ENCODE measurements at regions not wholly inside any gene's neighbourhood (a gene's known extent, or its start where the extent isn't known, plus 50 kb on each side); places are given as distances from the start of the nearest gene placed in this dataset.
"Not testable (repeated sequence)": the region's sequence is repeated elsewhere in the genome, so short reads cannot be mapped to it uniquely, and the experiment has no call there.

DNA sequence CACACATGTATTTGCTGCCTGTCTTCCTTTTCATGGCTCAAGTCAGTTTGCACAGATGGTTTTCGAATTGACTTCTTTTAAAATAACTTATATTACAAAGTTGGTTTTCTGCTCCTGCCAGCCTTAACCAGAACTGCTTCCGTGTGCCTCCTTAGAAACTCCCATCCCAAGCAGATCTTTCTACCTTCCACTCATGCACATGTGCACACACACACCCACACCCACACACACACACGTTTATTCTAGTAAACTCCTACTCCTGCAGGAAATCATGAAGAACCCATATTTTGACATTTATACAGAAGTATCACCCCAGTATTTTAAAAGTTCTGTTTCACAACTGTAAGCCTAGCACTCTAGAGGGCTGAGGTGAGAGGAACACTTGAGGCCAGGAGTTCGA, 329.5 kb upstream of the SOX9 start:
- no peak overlapping the region for H3K4me3 ChIP-seq (ENCODE audit: low read depth, low read length)
- DNase-seq (ENCODE audit: low read depth): no peak

DNA sequence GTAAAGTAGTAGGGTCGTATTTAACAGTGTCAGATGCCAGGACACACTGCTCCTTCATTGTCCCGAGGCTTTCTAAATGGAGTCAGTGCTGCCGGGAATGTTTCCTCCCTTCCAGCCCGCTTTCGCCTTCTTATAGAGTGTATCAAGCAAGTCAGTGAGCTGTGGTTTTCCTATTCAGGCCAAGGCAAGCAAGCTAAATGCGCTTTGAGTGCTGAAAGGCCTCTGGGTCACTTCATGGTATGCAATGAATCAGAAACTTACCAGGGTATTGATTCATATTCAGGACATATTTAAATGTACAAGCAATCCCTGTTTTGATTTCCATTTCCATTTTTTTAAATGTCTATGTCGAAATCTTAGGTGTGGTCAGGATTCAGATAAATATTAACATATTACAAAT, 327.9 kb upstream of the SOX9 start:
- peak; percentile 88 for DNase-seq (ENCODE audit: low read depth)
- no peak overlapping the region for H3K4me3 ChIP-seq (ENCODE audit: low read depth, low read length)

GRCh38 chr17:71793518-71793917, 327.3 kb upstream of the SOX9 start:
- no peak overlapping the region for H3K4me3 ChIP-seq (ENCODE audit: low read depth, low read length)
- DNase-seq (ENCODE audit: low read depth): no peak

DNA sequence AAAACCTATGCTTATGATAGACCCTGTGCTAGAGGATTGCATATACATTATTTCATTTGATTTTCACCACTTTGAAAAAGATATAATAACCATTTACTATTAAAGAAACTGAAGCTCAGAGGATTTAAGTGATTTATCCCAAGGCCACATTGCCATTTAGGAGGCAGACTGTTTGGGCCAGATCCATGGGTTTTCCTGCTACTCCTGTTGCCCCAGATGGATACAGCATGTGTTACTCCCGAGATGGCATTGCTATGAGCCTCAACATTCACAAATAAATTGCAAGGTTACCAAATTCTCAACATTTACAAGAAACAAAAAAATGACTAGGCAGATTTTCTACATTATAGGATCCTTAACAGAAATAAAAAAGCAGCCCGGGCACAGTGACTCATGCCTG, 322.1 kb upstream of the SOX9 start:
- no peak for DNase-seq (ENCODE audit: low read depth)
- H3K4me3 ChIP-seq (ENCODE audit: low read depth, low read length): no peak overlapping the region

- no peak overlapping the region for H3K4me3 ChIP-seq (ENCODE audit: low read depth, low read length)
- no peak for DNase-seq (ENCODE audit: low read depth)
These were observed 321.2 kb upstream of the SOX9 start for GRCh38 chr17:71799657-71800056.

GRCh38 chr17:71801301-71801700, 319.5 kb upstream of the SOX9 start:
- H3K4me3 ChIP-seq (ENCODE audit: low read depth, low read length): no peak overlapping the region

GRCh38 chr17:71802663-71803062, 318.2 kb upstream of the SOX9 start:
- no peak for DNase-seq (ENCODE audit: low read depth)
- H3K4me3 ChIP-seq (ENCODE audit: low read depth, low read length): no peak overlapping the region

More at GRCh38 chr17:71801301-71801700, 319.5 kb upstream of the SOX9 start:
- DNase-seq (ENCODE audit: low read depth): peak; percentile 39

- no peak overlapping the region for H3K4me3 ChIP-seq (ENCODE audit: low read depth, low read length)
- no peak for DNase-seq (ENCODE audit: low read depth)
These were observed 317.1 kb upstream of the SOX9 start for GRCh38 chr17:71803656-71804284.

DNA sequence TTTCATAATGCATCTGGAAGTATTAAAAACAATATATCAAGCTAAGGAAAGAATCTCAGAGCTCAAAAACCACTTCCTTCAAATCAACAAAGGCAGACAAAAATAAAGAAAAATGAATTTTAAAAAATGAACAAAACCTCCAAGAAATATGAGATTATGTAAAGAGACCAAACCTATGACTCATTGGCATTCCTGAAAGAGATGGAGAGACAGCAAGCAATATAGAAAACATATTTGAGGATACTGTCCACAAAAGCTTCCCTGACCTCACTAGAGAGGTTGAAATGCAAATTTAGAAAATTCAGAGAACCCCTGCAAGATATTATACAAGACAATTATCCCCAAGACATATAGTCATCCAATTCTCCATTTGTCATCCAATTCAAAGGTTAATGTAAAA, 311.3 kb upstream of the SOX9 start:
- DNase-seq (ENCODE audit: low read depth): no peak
- no peak overlapping the region for H3K4me3 ChIP-seq (ENCODE audit: low read depth, low read length)

DNA sequence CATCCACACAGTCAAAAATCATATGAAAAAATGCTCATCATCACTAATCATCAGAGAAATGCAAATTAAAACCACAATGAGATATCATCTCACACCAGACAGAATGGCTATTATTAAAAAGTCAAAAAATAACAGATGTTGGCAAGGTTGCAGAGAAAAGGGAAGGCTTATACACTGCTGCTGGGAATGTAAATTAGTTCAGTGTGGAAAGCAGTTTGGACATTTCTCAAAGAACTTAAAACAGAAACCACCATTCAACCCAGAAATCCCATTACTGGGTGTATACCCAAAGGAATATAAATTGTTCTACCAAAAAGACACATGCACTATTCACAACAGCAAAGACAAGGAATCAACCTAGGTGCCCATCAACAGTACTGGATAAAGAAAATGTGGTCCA, 307.0 kb upstream of the SOX9 start:
- not testable (repeated sequence) for DNase-seq (ENCODE audit: low read depth); H3K4me3 ChIP-seq (ENCODE audit: low read depth, low read length)

GRCh38 chr17:71821511-71821910, 299.3 kb upstream of the SOX9 start:
- H3K4me3 ChIP-seq (ENCODE audit: low read depth, low read length): no peak overlapping the region
- DNase-seq (ENCODE audit: low read depth): no peak

DNA sequence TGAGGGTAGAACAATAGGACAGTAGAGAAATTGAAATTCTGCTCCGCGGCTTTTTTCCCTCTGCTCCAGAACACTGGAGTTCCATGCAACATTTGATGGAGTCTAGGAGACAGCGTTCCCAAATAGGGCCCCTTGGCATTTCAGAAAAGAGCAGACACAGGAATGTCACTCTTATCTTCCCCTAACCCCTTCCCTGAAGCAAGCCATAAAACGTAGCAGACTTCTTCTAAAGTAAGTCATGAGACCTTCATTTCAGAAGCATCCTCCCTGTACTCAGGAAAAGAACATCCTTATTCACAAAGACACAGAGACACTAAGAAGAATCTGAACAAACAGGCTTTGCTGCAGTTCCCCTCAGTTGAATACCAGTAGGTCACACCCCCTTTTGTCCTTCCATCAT, 296.1 kb upstream of the SOX9 start:
- DNase-seq (ENCODE audit: low read depth): no peak

DNA sequence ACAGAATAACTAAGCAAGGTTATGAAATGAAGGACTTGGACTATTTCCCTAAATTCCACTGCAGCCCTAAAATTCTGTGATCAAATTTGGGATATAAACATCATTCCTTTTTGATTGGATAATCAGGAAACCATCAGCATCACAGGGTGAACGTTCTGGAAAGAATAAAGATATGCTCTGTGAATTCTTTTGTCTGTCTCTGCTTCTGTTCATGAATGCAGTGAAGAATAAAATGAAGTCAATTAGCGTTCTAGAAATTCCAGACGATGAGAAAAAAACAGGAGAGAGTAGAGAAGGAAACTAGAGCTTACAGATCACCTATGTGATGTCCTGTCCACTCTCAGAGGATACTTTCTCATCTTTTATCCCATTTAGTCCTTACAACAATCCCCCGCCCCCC, 295.1 kb upstream of the SOX9 start:
- no peak for DNase-seq (ENCODE audit: low read depth)
- no peak overlapping the region for H3K4me3 ChIP-seq (ENCODE audit: low read depth, low read length)

More for the DNA sequence above, 296.1 kb upstream of the SOX9 start:
- no peak overlapping the region for H3K4me3 ChIP-seq (ENCODE audit: low read depth, low read length)

- DNase-seq (ENCODE audit: low read depth): no peak
- no peak overlapping the region for H3K4me3 ChIP-seq (ENCODE audit: low read depth, low read length)
These were observed 292.6 kb upstream of the SOX9 start for GRCh38 chr17:71828182-71828596.

- DNase-seq (ENCODE audit: low read depth): no peak
These were observed 290.0 kb upstream of the SOX9 start for GRCh38 chr17:71830866-71831265.

GRCh38 chr17:71842986-71843385, 277.8 kb upstream of the SOX9 start:
- H3K4me3 ChIP-seq (ENCODE audit: low read depth, low read length): no peak overlapping the region
- DNase-seq (ENCODE audit: low read depth): no peak

More at GRCh38 chr17:71830866-71831265, 290.0 kb upstream of the SOX9 start:
- H3K4me3 ChIP-seq (ENCODE audit: low read depth, low read length): no peak overlapping the region

DNA sequence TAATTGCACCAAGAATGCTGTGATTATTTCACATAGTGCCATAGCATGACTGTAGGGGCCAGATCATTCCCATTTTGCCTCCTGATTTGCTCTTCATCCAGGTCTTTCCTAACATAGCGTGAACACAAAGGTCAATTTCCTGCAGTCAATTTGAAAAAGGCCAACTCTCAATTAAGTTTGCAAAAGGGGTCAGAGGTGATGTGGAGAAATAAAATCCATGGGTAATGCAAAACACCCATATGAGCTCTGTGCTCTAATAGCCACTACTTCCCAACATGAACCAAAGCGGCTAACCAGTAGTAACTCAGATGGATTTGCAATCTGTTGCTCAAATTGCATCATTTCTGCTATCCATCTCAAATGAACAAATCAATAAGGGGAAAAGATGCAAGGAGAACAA, 275.5 kb upstream of the SOX9 start:
- DNase-seq (ENCODE audit: low read depth): no peak
- H3K4me3 ChIP-seq (ENCODE audit: low read depth, low read length): no peak overlapping the region

DNA sequence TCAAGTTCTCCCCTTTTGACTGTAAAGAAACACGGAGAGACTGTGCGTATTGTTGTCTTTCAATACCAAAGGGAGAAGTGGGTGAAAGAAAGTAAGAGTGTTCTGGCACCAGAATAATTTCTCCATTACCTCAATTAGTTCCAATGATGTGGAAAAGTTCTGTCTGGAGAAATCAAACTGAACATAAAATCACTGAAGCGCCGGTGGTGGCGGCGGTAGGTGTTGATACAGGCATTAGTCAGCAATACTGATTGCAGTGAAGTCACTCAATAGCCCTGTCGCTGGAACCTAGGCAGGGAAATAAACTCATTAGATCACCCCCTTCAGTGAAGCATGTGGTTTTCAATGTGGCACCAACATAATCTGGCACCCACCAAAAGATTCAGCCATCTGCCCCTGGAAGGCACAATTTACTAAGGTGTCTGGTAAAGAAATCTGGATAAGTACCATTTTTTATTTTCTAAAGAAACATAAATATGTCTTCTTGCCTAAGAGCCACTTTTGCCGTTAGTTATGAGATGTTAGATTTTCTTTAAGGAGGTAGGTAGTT, 274.2 kb upstream of the SOX9 start:
- DNase-seq (ENCODE audit: low read depth): no peak
- H3K4me3 ChIP-seq (ENCODE audit: low read depth, low read length): no peak overlapping the region

DNA sequence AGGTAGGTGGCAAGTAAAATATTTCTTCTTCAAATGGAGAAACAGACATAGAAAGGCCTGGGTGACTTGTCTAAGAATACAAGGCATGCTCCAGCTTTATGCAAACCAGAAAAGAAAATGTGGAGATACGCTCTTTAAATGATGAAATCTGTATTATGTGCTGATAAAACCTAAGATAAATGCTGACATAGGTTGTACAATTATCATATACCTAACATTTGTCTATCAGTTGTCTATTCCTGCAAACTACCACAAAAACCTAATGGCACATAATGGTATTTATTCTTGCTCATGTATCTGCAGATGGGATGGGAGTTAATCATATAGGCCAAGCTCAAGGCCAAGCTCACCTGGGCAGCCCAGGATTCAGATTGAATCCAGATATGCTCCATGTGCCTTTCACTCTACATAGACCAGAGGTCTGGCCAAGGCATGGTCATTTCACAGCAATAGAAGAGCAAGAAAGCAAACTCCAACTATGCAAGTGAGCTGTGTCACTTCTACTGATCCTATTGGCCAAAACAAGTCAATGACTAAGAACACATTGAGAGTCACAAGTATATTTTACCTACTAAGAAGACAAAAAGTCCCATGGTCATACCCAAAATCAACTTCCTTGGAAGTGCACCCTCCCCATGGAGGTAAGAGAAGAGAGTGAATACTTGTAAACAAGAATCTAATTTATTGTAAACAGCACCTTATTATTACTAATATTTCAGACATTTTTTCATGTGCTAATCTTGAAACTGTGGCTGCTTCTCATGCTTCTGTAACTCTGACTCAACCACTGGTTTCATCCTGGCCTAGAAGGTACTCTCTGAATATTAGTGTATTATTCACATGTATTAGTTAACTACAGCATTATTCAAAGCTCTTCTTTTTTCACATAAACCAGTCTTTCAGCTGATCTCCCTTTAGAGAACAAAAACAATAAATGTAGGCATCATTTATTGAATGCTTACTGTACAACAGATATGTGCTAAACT, 270.7 kb upstream of the SOX9 start:
- DNase-seq (ENCODE audit: low read depth): no peak
- no peak overlapping the region for H3K4me3 ChIP-seq (ENCODE audit: low read depth, low read length)

- H3K4me3 ChIP-seq (ENCODE audit: low read depth, low read length): no peak overlapping the region
- no peak for DNase-seq (ENCODE audit: low read depth)
These were observed 270.0 kb upstream of the SOX9 start for GRCh38 chr17:71850812-71851211.

Data from skeletal muscle cell (primary cell).